GM20431 (cell line): ENCODE measurements at regions not wholly inside any gene's neighbourhood (a gene's known extent, or its start where the extent isn't known, plus 50 kb on each side); places are given as distances from the start of the nearest gene placed in this dataset.

Experiments
- in situ Hi-C: fragments of 300-500 bp; cut with MseI, MboI; formaldehyde crosslinking; loops from one replicate; pipeline ENCODE4 v1.15.0; 2020; ENCODE audit warnings: low sequenced_read_pairs; ENCODE audit not compliant: unreplicated experiment

- in situ Hi-C loops = no loop called here
These were observed 54.3 kb upstream of the NOX3 start for GRCh38 chr6:155509743-155510475.

- in situ Hi-C loops = no loop called here
These were observed 50.0 kb upstream of the NOX3 start for GRCh38 chr6:155505608-155505989.
